NCI-H524 treated with DMSO at 0.1 percent for 48 hours (cell line): ENCODE measurements at regions not wholly inside any gene's neighbourhood (a gene's known extent, or its start where the extent isn't known, plus 50 kb on each side); places are given as distances from the start of the nearest gene placed in this dataset.

ENCODE experiments used
- DNase-seq: peaks from one replicate; lab custom pipeline; 2025; lab: John Stamatoyannopoulos, UW

DNA sequence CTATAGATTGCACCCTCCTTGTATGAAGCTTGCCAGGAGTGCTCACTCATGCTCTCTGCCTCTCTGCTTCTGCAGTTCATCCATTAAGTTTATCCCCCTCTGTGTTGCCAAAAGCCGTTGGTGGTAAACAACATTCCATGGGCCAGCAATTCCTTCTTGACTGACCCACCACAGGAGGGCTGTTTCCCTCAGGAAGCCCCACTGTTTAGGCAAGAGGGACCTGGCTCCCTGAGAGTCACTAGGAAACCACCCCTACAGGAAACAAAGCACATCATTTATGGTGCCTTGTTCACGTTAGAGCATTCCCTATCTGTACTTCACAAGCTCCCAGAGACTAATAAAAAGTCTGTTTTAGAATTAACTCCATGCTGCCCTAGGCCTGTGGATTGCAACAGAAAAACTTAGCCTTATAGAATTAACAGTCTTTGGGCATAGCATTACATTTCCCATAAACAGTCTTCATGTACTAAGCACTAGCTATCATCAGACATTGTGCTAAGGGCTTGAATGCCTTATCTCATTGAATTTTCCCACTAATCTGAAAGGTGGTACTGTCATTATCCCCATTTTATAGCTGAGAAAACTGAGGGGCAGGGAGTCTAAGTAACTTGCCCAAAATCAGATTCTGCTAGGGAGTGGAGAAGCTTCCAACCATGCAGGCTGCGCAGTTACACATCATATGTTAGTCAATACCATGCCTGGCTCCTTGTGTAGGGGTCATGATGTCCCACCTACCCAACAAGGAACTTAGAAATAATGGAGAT, 149.9 kb downstream of the SHQ1 start:
- no peak for DNase-seq

GRCh38 chr3:72697717-72698116, 150.5 kb downstream of the SHQ1 start:
- no peak for DNase-seq

GRCh38 chr3:72696815-72697214, 151.4 kb downstream of the SHQ1 start:
- DNase-seq = no peak

DNA sequence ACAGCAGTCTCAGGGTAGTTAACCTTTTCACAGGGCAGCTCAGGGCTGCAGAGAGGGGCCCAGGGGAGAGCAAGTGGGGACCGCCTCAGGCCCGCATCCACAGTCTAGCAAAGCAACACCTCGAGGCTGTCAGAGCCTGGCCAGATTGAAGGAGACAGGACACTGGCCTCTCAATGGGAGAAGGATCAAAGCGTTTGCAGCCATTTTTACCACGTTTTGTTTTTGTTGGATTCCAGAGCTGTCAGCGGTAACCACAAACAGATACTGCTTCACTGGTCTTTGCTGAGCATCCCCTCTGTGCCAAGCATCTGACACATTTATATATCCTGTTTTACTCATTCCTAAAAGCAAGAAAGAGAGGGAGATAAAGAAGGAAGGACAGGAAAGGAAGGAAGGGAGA, 153.8 kb downstream of the SHQ1 start:
- no peak for DNase-seq

GRCh38 chr3:72692990-72693389, 155.3 kb downstream of the SHQ1 start:
- DNase-seq = no peak

- DNase-seq = no peak
Observed at GRCh38 chr3:72690629-72691028, 157.6 kb downstream of the SHQ1 start.

- DNase-seq = no peak
Observed at GRCh38 chr3:72682936-72683452, 165.3 kb downstream of the SHQ1 start.

- DNase-seq = no peak
Observed at GRCh38 chr3:72681598-72681997, 166.6 kb downstream of the SHQ1 start.

DNA sequence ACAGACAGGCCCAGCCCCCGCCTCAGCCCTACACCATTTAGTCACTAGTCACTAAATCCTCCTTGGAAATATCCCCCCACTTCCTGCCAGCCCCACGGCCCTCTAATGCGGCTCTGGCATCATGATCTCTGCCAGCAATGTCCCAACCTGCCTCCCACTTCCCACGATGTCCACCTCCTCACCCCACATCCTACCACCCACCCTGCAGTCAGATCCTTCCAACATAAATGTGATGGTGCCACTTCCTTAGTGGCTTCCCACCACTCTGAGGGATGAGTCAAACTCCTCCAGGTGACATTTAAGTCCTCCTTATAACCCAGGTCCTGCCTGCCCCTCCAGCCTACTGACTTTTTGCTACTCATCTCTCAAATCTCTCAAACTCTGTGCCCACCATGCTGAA, 167.5 kb downstream of the SHQ1 start:
- no peak for DNase-seq

GRCh38 chr3:72679540-72680198, 168.6 kb downstream of the SHQ1 start:
- no peak for DNase-seq

DNA sequence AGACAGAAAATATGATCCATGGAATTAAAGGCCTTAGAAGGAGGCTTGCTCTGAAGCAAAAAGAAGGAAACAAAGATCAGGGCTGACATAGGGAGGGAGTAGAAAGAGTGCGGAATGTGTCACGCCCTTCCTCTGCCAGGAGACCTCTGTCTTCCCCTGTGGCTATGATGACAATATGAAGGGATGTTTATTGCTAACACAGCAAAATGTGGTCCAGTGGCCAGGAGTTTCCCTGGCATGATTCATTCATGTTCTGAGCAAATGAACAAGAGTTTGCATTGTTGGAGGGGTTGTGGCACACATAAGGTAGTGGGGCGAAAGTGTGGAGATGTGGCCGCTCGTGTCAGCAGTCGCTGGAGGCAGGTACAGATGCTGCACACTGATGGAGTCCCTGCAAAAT, 169.4 kb downstream of the SHQ1 start:
- no peak for DNase-seq

DNA sequence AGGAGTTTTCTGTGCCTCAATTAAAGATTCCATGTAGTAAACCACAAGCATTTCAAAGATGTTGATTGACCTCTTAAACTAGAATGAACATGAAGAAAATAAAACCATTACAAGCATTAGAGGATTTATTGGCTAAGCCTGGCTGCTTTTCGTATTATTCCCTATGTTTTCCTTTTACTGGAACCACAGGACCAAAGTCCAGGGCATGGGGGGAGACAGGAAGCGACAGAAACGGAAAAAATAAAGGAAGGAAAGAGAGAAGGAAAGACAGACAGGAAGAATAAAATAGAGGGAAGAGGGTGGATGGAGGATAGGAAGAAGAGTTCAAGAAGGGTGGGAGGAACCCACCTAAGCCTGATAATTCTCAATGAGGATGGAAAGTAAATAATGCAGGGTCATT, 169.9 kb downstream of the SHQ1 start:
- DNase-seq = no peak

GRCh38 chr3:72675243-72675642, 173.0 kb downstream of the SHQ1 start:
- no peak for DNase-seq

DNA sequence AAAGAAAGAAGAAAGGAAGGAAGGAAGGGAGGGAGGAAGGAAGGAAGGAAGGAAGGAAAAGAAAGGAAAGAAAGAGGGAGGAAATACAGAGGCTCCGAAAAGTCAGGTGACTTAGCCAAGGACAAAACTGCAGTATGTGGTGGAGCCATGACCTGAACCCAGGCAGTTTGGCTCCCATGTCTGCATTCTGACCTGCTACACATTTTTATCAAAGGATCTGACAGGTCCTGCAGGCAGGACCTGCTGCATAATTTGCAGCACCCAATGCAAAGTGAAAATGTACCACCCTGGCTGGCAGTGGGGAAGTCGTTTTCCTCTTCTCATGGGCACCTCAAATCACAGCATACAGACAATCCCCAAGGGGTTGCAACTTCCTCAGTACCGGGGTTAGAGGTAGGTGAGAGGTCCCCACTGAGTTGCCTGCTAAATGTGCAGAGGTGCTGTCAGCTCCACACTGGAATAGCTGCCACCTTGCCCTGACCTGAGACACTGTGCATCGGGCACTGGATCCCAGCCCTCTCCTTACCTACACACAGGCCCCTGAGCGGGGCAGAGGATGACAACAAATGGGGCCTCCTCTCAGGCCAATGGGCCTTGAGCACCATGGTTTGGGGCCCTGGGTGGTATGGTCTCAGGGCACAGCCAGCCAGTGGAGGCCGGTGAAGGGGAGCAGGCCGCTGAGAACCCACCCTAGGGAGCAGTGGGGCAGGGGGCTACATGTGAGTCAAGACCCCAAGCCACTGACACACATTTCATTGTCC, 175.1 kb downstream of the SHQ1 start:
- DNase-seq = no peak

GRCh38 chr3:72669224-72669623, 179.0 kb downstream of the SHQ1 start:
- no peak for DNase-seq

- DNase-seq = no peak
Observed at GRCh38 chr3:72666447-72666755, 181.8 kb downstream of the SHQ1 start.

- DNase-seq = peak; percentile 94
Observed at GRCh38 chr3:72665701-72666446, 182.4 kb downstream of the SHQ1 start.

GRCh38 chr3:72665103-72665502, 183.1 kb downstream of the SHQ1 start:
- DNase-seq = no peak

DNA sequence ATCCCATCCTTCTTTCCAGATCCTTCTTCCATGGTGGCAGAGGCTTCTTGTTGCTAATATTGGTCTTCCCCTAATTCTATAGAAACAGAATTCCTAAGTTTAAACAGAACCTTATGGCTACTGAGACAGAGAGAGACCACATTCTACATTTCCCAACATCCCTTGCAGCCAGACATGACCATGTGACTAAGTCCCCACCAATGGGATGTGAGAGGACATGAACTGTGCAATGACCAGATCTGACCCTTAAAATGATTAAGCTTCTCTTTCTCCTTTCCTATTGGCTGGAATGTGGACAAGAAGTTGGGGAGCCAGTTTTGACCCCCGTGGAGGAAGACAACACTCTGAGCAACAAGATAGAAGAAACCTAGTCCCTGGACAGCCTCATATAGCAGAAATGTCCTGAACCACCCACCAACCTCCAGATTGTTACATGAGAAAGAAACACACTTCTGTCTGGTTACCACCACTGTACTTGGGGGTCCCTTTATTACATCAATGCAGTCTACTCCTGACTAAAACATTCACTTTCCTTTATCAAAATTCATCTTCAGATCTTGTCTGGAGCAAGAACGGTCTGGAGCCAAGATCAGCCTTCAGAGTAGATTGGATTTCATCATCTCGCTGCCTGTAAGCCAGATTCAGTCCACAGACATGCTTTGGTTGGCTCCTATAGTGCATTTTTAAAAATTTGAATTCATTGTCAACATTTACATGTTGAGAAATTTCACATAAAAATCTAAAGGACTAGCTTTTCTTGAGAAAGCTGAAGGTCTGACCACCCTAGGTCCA, 183.9 kb downstream of the SHQ1 start:
- DNase-seq = no peak

GRCh38 chr3:72663429-72663828, 184.8 kb downstream of the SHQ1 start:
- DNase-seq = no peak

GRCh38 chr3:72661115-72661457, 187.2 kb downstream of the SHQ1 start:
- DNase-seq = no peak
